Cardiac muscle cell (in vitro differentiated cells and primary cell): ENCODE measurements at regions not wholly inside any gene's neighbourhood (a gene's known extent, or its start where the extent isn't known, plus 50 kb on each side); places are given as distances from the start of the nearest gene placed in this dataset.

Experiments used
- DNase-seq, 2 donors: peaks; one replicate each; pipeline versions ENCODE4 v3.0.0 to v3.0.0-alpha.2; 2010 to 2017; ENCODE audit warnings: low read depth in 1 of 2, low spot score in 1 of 2
- H3K27ac ChIP-seq: fragments of 200-600 bp; sonication (generic); 2 replicates; pipeline ENCODE4 v1.5.1; 2016
- H3K27me3 ChIP-seq: fragments of 200-600 bp; sonication (generic); 2 replicates; pipeline ENCODE4 v1.6.0; 2016; ENCODE audit warnings: control low read depth
- H3K36me3 ChIP-seq: fragments of 200-600 bp; sonication (generic); 2 replicates; pipeline ENCODE4 v1.5.1; 2016; ENCODE audit warnings: control low read depth
- H3K4me1 ChIP-seq: fragments of 200-600 bp; sonication (generic); 2 replicates; pipeline ENCODE4 v1.8.1; 2017; ENCODE audit warnings: low read depth, mild to moderate bottlenecking, mixed run types
- H3K4me3 ChIP-seq: fragments of 200-600 bp; sonication (generic); 2 replicates; pipeline ENCODE4 v1.5.1; 2016; ENCODE audit warnings: mild to moderate bottlenecking
- H3K9me3 ChIP-seq: fragments of 200-600 bp; sonication (generic); 2 replicates; pipeline ENCODE4 v1.5.1; 2017; ENCODE audit warnings: low read depth, mild to moderate bottlenecking, control low read depth
- TF ChIP-seq, protein P1 (sequence below): IDR thresholded peaks from 2 replicates; pipeline ENCODE4 v1.5.1; 2012; ENCODE audit warnings: low read depth, mild to moderate bottlenecking, low read length

DNA sequence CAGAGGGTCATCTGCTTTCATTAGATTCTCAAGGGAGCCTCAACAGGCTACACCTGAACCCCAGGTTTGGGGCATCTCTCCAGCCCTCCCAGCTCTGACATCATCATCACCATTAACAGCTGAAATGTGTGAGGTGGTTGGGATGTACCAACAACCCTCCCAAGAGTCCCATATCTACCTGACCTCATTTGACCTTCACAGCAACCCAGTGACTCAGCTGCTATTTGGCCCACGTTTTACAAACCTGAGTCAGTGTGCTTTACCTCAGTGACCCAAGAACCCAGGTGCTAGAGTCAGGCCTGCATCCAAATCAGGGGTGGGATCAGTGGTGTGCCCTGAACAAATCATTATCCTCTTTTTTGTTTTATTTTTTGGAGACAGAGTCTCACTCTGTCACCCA is 53.3 kb upstream of the TINAGL1 start:
- Histone ChIP-seq H3K4me3 (no peak overlapping the region), H3K4me1 (no peaks in the 10 kb centered on the region), H3K9me3 (no peaks in the 10 kb centered on the region), H3K36me3 (no peaks in the 10 kb centered on the region), H3K27me3 (no peaks in the 10 kb centered on the region), H3K27ac (no peak overlapping the region)
- DNase-seq = no peak
- TF ChIP-seq, protein P1, sequence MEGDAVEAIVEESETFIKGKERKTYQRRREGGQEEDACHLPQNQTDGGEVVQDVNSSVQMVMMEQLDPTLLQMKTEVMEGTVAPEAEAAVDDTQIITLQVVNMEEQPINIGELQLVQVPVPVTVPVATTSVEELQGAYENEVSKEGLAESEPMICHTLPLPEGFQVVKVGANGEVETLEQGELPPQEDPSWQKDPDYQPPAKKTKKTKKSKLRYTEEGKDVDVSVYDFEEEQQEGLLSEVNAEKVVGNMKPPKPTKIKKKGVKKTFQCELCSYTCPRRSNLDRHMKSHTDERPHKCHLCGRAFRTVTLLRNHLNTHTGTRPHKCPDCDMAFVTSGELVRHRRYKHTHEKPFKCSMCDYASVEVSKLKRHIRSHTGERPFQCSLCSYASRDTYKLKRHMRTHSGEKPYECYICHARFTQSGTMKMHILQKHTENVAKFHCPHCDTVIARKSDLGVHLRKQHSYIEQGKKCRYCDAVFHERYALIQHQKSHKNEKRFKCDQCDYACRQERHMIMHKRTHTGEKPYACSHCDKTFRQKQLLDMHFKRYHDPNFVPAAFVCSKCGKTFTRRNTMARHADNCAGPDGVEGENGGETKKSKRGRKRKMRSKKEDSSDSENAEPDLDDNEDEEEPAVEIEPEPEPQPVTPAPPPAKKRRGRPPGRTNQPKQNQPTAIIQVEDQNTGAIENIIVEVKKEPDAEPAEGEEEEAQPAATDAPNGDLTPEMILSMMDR = no peak

DNA sequence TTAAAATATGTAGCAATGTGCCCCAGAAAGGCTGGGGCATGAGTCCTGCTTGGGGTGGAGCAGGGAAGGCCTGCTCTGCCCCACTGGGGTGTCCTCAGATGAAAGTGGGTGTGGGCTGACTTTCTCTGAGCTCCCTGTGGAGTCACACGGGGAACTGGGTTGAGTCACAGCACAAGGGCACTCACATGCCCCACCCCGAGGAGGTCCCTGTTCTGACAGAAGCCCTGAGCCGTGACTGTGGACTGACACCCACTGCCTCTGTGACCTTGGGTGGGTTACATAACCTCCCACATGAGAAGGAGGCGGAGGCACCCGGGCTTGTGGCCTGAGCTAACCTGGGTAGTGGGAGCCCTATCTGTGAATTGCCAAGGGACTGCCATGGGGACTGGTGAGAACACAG is 52.5 kb upstream of the TINAGL1 start:
- H3K9me3 ChIP-seq = no peaks in the 10 kb centered on the region
- no peak overlapping the region for H3K4me3 ChIP-seq
- H3K36me3 ChIP-seq = no peaks in the 10 kb centered on the region
- TF ChIP-seq, protein P1 = no peak
- no peak for DNase-seq
- no peaks in the 10 kb centered on the region for H3K4me1 ChIP-seq
- H3K27me3 ChIP-seq = no peaks in the 10 kb centered on the region
- H3K27ac ChIP-seq = no peak overlapping the region

DNA sequence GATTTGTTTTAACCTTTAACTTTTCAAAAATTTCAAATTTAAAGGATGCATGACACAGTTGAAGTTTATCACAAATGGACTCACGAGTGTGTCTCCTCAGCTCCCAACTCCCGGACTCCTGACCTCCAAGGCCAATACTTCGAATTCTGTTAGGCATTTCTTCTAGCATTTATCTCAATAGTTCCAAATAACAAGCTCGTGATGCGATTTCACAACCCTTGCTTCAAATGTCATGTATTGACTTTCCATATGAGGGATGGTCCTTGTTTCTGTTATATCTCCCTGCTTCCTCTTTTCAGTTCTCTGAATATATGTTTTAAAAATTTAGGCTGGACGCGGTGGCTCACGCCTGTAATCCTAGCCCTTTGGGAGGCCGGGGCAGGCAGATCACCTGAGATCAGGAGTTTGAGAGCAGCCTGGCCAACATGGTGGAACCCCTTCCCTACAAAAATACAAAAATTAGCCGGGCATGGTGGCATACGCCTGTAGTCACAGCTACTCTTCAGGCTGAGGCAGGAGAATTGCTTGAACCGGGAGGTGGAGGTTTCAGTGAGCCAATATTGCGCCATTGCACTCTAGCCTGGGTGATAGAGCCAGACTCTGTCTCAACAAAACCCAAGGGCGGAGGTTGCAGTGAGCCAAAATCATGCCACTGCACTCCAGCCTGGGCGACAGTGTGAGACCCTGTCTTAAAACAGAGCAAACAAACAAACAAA is 52.0 kb upstream of the TINAGL1 start:
- H3K4me3 ChIP-seq = no peak overlapping the region
- TF ChIP-seq, protein P1 = no peak
- H3K36me3 ChIP-seq = no peaks in the 10 kb centered on the region
- no peaks in the 10 kb centered on the region for H3K4me1 ChIP-seq
- no peaks in the 10 kb centered on the region for H3K27me3 ChIP-seq
- no peak for DNase-seq
- H3K9me3 ChIP-seq = no peaks in the 10 kb centered on the region
- H3K27ac ChIP-seq = no peak overlapping the region
